ENCODE measurements at regions not wholly inside any gene's neighbourhood (a gene's known extent, or its start where the extent isn't known, plus 50 kb on each side); places are given as distances from the start of the nearest gene placed in this dataset.

DNA sequence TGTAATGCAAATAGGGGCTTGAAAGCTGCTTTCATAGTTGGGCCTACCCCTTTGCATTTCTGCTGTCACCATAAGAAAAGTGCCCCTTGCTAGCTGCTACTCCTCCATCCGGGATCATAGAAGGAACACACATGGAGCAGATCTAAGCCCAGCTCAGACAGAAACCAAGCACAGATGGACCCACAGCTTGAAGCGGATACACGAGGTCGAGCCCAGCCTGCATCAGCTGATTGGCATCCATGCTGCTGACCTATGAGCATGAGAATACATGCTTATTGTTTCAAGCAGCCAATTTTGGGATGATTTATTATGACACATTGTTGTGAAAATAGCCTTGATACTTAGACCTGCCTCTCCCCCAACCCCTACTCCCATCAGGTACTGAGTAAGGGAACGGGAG, 109.2 kb downstream of the ZNF467 start:
- TF ChIP-seq, protein P1, sequence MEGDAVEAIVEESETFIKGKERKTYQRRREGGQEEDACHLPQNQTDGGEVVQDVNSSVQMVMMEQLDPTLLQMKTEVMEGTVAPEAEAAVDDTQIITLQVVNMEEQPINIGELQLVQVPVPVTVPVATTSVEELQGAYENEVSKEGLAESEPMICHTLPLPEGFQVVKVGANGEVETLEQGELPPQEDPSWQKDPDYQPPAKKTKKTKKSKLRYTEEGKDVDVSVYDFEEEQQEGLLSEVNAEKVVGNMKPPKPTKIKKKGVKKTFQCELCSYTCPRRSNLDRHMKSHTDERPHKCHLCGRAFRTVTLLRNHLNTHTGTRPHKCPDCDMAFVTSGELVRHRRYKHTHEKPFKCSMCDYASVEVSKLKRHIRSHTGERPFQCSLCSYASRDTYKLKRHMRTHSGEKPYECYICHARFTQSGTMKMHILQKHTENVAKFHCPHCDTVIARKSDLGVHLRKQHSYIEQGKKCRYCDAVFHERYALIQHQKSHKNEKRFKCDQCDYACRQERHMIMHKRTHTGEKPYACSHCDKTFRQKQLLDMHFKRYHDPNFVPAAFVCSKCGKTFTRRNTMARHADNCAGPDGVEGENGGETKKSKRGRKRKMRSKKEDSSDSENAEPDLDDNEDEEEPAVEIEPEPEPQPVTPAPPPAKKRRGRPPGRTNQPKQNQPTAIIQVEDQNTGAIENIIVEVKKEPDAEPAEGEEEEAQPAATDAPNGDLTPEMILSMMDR (IDR thresholded peaks at IDR 0.05), result no peak
- TF ChIP-seq RELA (CRISPR knock-in tag; IDR thresholded peaks at IDR 0.05; ENCODE audit: borderline replicate concordance) (no peak), GABPB1 (CRISPR knock-in tag; IDR thresholded peaks at IDR 0.05) (no peak), TEAD4 (CRISPR knock-in tag; IDR thresholded peaks at IDR 0.05) (no peak), NFYB (CRISPR knock-in tag; conservative IDR thresholded peaks at IDR 0.05; ENCODE audit: low read depth) (no peak), NR3C1 (CRISPR knock-in tag; conservative IDR thresholded peaks at IDR 0.05; ENCODE audit: low read depth) (no peak), TP53 (CRISPR knock-in tag; IDR thresholded peaks at IDR 0.05) (no peak), CREM (CRISPR knock-in tag; IDR thresholded peaks at IDR 0.05) (no peak), NR1H2 (CRISPR knock-in tag; IDR thresholded peaks at IDR 0.05) (no peak), TCF7 (CRISPR knock-in tag; IDR thresholded peaks at IDR 0.05; ENCODE audit: low read depth) (no peak)
- TF ChIP-seq, protein P2, sequence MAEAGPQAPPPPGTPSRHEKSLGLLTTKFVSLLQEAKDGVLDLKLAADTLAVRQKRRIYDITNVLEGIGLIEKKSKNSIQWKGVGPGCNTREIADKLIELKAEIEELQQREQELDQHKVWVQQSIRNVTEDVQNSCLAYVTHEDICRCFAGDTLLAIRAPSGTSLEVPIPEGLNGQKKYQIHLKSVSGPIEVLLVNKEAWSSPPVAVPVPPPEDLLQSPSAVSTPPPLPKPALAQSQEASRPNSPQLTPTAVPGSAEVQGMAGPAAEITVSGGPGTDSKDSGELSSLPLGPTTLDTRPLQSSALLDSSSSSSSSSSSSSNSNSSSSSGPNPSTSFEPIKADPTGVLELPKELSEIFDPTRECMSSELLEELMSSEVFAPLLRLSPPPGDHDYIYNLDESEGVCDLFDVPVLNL (CRISPR knock-in tag; IDR thresholded peaks at IDR 0.05; ENCODE audit: borderline replicate concordance, low read depth), result no peak
- TF ChIP-seq, protein P3, sequence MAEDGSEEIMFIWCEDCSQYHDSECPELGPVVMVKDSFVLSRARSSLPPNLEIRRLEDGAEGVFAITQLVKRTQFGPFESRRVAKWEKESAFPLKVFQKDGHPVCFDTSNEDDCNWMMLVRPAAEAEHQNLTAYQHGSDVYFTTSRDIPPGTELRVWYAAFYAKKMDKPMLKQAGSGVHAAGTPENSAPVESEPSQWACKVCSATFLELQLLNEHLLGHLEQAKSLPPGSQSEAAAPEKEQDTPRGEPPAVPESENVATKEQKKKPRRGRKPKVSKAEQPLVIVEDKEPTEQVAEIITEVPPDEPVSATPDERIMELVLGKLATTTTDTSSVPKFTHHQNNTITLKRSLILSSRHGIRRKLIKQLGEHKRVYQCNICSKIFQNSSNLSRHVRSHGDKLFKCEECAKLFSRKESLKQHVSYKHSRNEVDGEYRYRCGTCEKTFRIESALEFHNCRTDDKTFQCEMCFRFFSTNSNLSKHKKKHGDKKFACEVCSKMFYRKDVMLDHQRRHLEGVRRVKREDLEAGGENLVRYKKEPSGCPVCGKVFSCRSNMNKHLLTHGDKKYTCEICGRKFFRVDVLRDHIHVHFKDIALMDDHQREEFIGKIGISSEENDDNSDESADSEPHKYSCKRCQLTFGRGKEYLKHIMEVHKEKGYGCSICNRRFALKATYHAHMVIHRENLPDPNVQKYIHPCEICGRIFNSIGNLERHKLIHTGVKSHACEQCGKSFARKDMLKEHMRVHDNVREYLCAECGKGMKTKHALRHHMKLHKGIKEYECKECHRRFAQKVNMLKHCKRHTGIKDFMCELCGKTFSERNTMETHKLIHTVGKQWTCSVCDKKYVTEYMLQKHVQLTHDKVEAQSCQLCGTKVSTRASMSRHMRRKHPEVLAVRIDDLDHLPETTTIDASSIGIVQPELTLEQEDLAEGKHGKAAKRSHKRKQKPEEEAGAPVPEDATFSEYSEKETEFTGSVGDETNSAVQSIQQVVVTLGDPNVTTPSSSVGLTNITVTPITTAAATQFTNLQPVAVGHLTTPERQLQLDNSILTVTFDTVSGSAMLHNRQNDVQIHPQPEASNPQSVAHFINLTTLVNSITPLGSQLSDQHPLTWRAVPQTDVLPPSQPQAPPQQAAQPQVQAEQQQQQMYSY (CRISPR knock-in tag; IDR thresholded peaks at IDR 0.05), result no peak
- TF ChIP-seq, protein P4, sequence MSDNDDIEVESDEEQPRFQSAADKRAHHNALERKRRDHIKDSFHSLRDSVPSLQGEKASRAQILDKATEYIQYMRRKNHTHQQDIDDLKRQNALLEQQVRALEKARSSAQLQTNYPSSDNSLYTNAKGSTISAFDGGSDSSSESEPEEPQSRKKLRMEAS (CRISPR knock-in tag; IDR thresholded peaks at IDR 0.05), result no peak
- TF ChIP-seq, protein P5, sequence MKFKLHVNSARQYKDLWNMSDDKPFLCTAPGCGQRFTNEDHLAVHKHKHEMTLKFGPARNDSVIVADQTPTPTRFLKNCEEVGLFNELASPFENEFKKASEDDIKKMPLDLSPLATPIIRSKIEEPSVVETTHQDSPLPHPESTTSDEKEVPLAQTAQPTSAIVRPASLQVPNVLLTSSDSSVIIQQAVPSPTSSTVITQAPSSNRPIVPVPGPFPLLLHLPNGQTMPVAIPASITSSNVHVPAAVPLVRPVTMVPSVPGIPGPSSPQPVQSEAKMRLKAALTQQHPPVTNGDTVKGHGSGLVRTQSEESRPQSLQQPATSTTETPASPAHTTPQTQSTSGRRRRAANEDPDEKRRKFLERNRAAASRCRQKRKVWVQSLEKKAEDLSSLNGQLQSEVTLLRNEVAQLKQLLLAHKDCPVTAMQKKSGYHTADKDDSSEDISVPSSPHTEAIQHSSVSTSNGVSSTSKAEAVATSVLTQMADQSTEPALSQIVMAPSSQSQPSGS (CRISPR knock-in tag; IDR thresholded peaks at IDR 0.05; ENCODE audit: borderline replicate concordance, low read depth), result no peak
